HepG2 (cell line): ENCODE measurements at regions not wholly inside any gene's neighbourhood (a gene's known extent, or its start where the extent isn't known, plus 50 kb on each side); places are given as distances from the start of the nearest gene placed in this dataset.

Experiments
- AGO1 ChIP-seq: fragments of 200-400 bp; formaldehyde crosslinking; IDR thresholded peaks from 2 replicates; pipeline ENCODE4 v1.6.1; 2017; ENCODE audit warnings: mild to moderate bottlenecking, low read depth, low read length, moderate library complexity; ENCODE audit not compliant: poor library complexity, severe bottlenecking
- KLF9 ChIP-seq: IDR thresholded peaks from 2 replicates; pipeline ENCODE4 v1.6.1; 2016; ENCODE audit warnings: low read depth
- NFYB ChIP-seq: sonication (generic); formaldehyde crosslinking; IDR thresholded peaks from 2 replicates; pipeline ENCODE4 v1.4.0; 2020; ENCODE audit warnings: missing genetic modification reagents
- POLR2AphosphoS2 ChIP-seq: IDR thresholded peaks from 2 replicates; pipeline ENCODE4 v1.6.1; 2011; ENCODE audit warnings: low read depth, low read length, improper control_type of control experiment
- RBFOX2 ChIP-seq: fragments of 200-400 bp; formaldehyde crosslinking; IDR thresholded peaks from 2 replicates; pipeline ENCODE4 v1.6.1; 2017; ENCODE audit warnings: low read depth, mild to moderate bottlenecking, low read length
- SALL1 ChIP-seq: sonication (generic); formaldehyde crosslinking; IDR thresholded peaks from 2 replicates; pipeline ENCODE4 v1.8.0; 2022; ENCODE audit warnings: mild to moderate bottlenecking, missing genetic modification reagents
- SMAD1 ChIP-seq: sonication (generic); formaldehyde crosslinking; IDR thresholded peaks from 2 replicates; pipeline ENCODE4 v1.4.0; 2020; ENCODE audit warnings: missing genetic modification reagents, low read depth, mild to moderate bottlenecking, borderline replicate concordance
- TRIM24 ChIP-seq: sonication (generic); formaldehyde crosslinking; IDR thresholded peaks from 2 replicates; pipeline ENCODE4 v1.8.0; 2022; ENCODE audit warnings: mild to moderate bottlenecking, missing genetic modification reagents
- YEATS4 ChIP-seq: sonication (generic); formaldehyde crosslinking; IDR thresholded peaks from 2 replicates; pipeline ENCODE4 v1.4.0; 2020; ENCODE audit warnings: missing genetic modification reagents, borderline replicate concordance
- YY1 ChIP-seq: IDR thresholded peaks from 2 replicates; pipeline ENCODE4 v1.6.1; 2011; ENCODE audit warnings: low read length, low read depth, moderate library complexity, mild to moderate bottlenecking; ENCODE audit not compliant: insufficient read depth, insufficient replicate concordance
- ZFYVE20 ChIP-seq: sonication (generic); formaldehyde crosslinking; IDR thresholded peaks from 2 replicates; pipeline ENCODE4 v1.8.0; 2023; ENCODE audit warnings: low read depth, mild to moderate bottlenecking, moderate library complexity, missing genetic modification reagents, borderline replicate concordance
- ZNF549 ChIP-seq: sonication (generic); formaldehyde crosslinking; IDR thresholded peaks from 2 replicates; pipeline ENCODE4 v1.5.0; 2020; ENCODE audit warnings: missing genetic modification reagents
- TF ChIP-seq, protein P1 (sequence below): sonication (generic); formaldehyde crosslinking; IDR thresholded peaks from 2 replicates; pipeline ENCODE4 v1.4.0; 2020; ENCODE audit warnings: missing genetic modification reagents, mild to moderate bottlenecking, borderline replicate concordance
- TF ChIP-seq, protein P2 (sequence below): sonication (generic); formaldehyde crosslinking; IDR thresholded peaks from 2 replicates; pipeline ENCODE4 v1.5.0; 2020; ENCODE audit warnings: mild to moderate bottlenecking, missing genetic modification reagents
- TF ChIP-seq, protein P3 (sequence below): sonication (generic); formaldehyde crosslinking; IDR thresholded peaks from 2 replicates; pipeline ENCODE4 v1.5.0; 2020; ENCODE audit warnings: missing genetic modification reagents, mild to moderate bottlenecking, borderline replicate concordance
- TF ChIP-seq, protein P4 (sequence below): sonication (generic); formaldehyde crosslinking; IDR thresholded peaks from 2 replicates; pipeline ENCODE4 v1.8.1; 2023; ENCODE audit warnings: mild to moderate bottlenecking, missing genetic modification reagents
- TF ChIP-seq, protein P5 (sequence below): sonication (generic); formaldehyde crosslinking; IDR thresholded peaks from 2 replicates; pipeline ENCODE4 v1.4.0; 2020; ENCODE audit warnings: missing genetic modification reagents
- TF ChIP-seq, protein P6 (sequence below): sonication (generic); formaldehyde crosslinking; IDR thresholded peaks from 2 replicates; pipeline ENCODE4 v1.4.0; 2020; ENCODE audit warnings: mild to moderate bottlenecking, missing genetic modification reagents, borderline replicate concordance
- TF ChIP-seq, protein P7 (sequence below): sonication (generic); formaldehyde crosslinking; IDR thresholded peaks from 2 replicates; pipeline ENCODE4 v1.5.0; 2020; ENCODE audit warnings: missing genetic modification reagents

DNA sequence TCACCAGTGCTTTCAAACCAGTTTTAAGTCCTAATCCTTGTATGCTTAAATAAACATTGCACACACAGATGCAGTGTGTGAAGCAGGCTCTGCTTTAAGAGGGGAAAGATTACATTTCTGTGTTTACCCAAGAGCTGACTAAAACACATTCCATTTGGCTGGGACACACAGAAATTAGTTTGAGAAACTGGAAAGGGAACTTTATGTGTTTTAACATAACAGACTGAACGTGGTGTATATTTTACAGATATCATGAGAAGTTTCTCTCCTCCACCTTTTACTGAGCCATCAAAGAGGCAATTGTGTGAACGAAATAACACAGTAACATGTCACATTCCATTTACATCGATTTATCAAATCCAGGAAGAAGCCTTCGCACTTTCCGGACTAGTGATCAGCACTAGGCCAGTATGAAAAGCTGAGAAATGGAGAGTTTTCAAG is 121.8 kb downstream of the MAIP1 start (continued):
- TF ChIP-seq, protein P1, sequence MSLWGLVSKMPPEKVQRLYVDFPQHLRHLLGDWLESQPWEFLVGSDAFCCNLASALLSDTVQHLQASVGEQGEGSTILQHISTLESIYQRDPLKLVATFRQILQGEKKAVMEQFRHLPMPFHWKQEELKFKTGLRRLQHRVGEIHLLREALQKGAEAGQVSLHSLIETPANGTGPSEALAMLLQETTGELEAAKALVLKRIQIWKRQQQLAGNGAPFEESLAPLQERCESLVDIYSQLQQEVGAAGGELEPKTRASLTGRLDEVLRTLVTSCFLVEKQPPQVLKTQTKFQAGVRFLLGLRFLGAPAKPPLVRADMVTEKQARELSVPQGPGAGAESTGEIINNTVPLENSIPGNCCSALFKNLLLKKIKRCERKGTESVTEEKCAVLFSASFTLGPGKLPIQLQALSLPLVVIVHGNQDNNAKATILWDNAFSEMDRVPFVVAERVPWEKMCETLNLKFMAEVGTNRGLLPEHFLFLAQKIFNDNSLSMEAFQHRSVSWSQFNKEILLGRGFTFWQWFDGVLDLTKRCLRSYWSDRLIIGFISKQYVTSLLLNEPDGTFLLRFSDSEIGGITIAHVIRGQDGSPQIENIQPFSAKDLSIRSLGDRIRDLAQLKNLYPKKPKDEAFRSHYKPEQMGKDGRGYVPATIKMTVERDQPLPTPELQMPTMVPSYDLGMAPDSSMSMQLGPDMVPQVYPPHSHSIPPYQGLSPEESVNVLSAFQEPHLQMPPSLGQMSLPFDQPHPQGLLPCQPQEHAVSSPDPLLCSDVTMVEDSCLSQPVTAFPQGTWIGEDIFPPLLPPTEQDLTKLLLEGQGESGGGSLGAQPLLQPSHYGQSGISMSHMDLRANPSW (CRISPR knock-in tag), result no peak
- 0 out of 2 replicates have a peak, but pooled peaks have one; percentile 32 for TF ChIP-seq KLF9 (CRISPR knock-in tag)
- TF ChIP-seq, protein P2, sequence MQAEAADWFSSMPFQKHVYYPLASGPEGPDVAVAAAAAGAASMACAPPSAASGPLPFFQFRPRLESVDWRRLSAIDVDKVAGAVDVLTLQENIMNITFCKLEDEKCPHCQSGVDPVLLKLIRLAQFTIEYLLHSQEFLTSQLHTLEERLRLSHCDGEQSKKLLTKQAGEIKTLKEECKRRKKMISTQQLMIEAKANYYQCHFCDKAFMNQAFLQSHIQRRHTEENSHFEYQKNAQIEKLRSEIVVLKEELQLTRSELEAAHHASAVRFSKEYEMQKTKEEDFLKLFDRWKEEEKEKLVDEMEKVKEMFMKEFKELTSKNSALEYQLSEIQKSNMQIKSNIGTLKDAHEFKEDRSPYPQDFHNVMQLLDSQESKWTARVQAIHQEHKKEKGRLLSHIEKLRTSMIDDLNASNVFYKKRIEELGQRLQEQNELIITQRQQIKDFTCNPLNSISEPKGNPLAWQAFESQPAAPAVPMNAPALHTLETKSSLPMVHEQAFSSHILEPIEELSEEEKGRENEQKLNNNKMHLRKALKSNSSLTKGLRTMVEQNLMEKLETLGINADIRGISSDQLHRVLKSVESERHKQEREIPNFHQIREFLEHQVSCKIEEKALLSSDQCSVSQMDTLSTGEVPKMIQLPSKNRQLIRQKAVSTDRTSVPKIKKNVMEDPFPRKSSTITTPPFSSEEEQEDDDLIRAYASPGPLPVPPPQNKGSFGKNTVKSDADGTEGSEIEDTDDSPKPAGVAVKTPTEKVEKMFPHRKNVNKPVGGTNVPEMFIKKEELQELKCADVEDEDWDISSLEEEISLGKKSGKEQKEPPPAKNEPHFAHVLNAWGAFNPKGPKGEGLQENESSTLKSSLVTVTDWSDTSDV (CRISPR knock-in tag), result no peak
- no peak for TF ChIP-seq AGO1
- no peak for TF ChIP-seq RBFOX2
- TF ChIP-seq NFYB (CRISPR knock-in tag), result no peak
- TF ChIP-seq POLR2AphosphoS2, result no peak
- no peak for TF ChIP-seq ZFYVE20 (CRISPR knock-in tag)
- TF ChIP-seq YEATS4 (CRISPR knock-in tag), result peak; percentile 40; the same call in 1 of the 2 replicates
- peak; percentile 71; the same call in 1 of the 2 replicates for TF ChIP-seq SALL1 (CRISPR knock-in tag)
- TF ChIP-seq, protein P3, sequence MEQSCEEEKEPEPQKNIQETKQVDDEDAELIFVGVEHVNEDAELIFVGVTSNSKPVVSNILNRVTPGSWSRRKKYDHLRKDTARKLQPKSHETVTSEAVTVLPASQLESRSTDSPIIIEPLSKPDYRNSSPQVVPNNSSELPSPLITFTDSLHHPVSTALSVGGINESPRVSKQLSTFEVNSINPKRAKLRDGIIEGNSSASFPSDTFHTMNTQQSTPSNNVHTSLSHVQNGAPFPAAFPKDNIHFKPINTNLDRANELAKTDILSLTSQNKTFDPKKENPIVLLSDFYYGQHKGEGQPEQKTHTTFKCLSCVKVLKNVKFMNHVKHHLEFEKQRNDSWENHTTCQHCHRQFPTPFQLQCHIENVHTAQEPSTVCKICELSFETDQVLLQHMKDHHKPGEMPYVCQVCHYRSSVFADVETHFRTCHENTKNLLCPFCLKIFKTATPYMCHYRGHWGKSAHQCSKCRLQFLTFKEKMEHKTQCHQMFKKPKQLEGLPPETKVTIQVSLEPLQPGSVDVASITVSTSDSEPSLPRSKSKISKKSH, result no peak
- TF ChIP-seq, protein P4, sequence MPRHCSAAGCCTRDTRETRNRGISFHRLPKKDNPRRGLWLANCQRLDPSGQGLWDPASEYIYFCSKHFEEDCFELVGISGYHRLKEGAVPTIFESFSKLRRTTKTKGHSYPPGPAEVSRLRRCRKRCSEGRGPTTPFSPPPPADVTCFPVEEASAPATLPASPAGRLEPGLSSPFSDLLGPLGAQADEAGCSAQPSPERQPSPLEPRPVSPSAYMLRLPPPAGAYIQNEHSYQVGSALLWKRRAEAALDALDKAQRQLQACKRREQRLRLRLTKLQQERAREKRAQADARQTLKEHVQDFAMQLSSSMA (CRISPR knock-in tag), result no peak
- TF ChIP-seq, protein P5, sequence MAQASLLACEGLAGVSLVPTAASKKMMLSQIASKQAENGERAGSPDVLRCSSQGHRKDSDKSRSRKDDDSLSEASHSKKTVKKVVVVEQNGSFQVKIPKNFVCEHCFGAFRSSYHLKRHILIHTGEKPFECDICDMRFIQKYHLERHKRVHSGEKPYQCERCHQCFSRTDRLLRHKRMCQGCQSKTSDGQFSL (CRISPR knock-in tag), result no peak
- no peak for TF ChIP-seq SMAD1 (CRISPR knock-in tag)
- TF ChIP-seq TRIM24 (CRISPR knock-in tag), result no peak
- TF ChIP-seq YY1, result no peak
- TF ChIP-seq, protein P6, sequence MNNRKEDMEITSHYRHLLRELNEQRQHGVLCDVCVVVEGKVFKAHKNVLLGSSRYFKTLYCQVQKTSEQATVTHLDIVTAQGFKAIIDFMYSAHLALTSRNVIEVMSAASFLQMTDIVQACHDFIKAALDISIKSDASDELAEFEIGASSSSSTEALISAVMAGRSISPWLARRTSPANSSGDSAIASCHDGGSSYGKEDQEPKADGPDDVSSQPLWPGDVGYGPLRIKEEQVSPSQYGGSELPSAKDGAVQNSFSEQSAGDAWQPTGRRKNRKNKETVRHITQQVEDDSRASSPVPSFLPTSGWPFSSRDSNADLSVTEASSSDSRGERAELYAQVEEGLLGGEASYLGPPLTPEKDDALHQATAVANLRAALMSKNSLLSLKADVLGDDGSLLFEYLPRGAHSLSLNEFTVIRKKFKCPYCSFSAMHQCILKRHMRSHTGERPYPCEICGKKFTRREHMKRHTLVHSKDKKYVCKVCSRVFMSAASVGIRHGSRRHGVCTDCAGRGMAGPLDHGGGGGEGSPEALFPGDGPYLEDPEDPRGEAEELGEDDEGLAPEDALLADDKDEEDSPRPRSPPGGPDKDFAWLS, result no peak
- TF ChIP-seq, protein P7, sequence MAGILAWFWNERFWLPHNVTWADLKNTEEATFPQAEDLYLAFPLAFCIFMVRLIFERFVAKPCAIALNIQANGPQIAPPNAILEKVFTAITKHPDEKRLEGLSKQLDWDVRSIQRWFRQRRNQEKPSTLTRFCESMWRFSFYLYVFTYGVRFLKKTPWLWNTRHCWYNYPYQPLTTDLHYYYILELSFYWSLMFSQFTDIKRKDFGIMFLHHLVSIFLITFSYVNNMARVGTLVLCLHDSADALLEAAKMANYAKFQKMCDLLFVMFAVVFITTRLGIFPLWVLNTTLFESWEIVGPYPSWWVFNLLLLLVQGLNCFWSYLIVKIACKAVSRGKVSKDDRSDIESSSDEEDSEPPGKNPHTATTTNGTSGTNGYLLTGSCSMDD (CRISPR knock-in tag), result no peak
- TF ChIP-seq ZNF549 (CRISPR knock-in tag), result no peak
